ENCODE measurements at regions not wholly inside any gene's neighbourhood (a gene's known extent, or its start where the extent isn't known, plus 50 kb on each side); places are given as distances from the start of the nearest gene placed in this dataset.
A peak's percentile ranks its signal among the peaks of the same experiment; 100 is the strongest.

- no peak overlapping the region for H3K4me3 ChIP-seq (replicated peaks in 1 of 2; ENCODE audit: low read depth in 2 of 2, low read length in 2 of 2)
- no peak for TF ChIP-seq CTCF (IDR thresholded peaks at IDR 0.05; ENCODE audit: low read depth, low read length)
- DNase-seq (ENCODE audit: low read depth in 2 of 2) = no peak
These were observed 248.8 kb upstream of the KLHL1 start for GRCh38 chr13:70357031-70357430.

GRCh38 chr13:70353096-70353495, 244.8 kb upstream of the KLHL1 start:
- no peak for TF ChIP-seq CTCF (IDR thresholded peaks at IDR 0.05; ENCODE audit: low read depth, low read length)
- no peak overlapping the region for H3K4me3 ChIP-seq (replicated peaks in 1 of 2; ENCODE audit: low read depth in 2 of 2, low read length in 2 of 2)
- no peak for DNase-seq (ENCODE audit: low read depth in 2 of 2)

- no peak overlapping the region for H3K4me3 ChIP-seq (replicated peaks in 1 of 2; ENCODE audit: low read depth in 2 of 2, low read length in 2 of 2)
- no peak for TF ChIP-seq CTCF (IDR thresholded peaks at IDR 0.05; ENCODE audit: low read depth, low read length)
These were observed 239.8 kb upstream of the KLHL1 start for GRCh38 chr13:70347947-70348620.

GRCh38 chr13:70339738-70340137, 231.5 kb upstream of the KLHL1 start:
- peak; percentile 12 for TF ChIP-seq CTCF (IDR thresholded peaks at IDR 0.05; ENCODE audit: low read depth, low read length)
- peak in 1 of 2 donors; percentile 0 for DNase-seq (ENCODE audit: low read depth in 2 of 2)
- H3K4me3 ChIP-seq (replicated peaks in 1 of 2; ENCODE audit: low read depth in 2 of 2, low read length in 2 of 2) = no peak overlapping the region

More at GRCh38 chr13:70347947-70348620, 239.8 kb upstream of the KLHL1 start:
- DNase-seq (ENCODE audit: low read depth in 2 of 2) = no peak

GRCh38 chr13:70338609-70339008, 230.4 kb upstream of the KLHL1 start:
- TF ChIP-seq CTCF (IDR thresholded peaks at IDR 0.05; ENCODE audit: low read depth, low read length) = no peak
- no peak for DNase-seq (ENCODE audit: low read depth in 2 of 2)

GRCh38 chr13:70336866-70337265, 228.6 kb upstream of the KLHL1 start:
- TF ChIP-seq CTCF (IDR thresholded peaks at IDR 0.05; ENCODE audit: low read depth, low read length) = no peak
- H3K4me3 ChIP-seq (replicated peaks in 1 of 2; ENCODE audit: low read depth in 2 of 2, low read length in 2 of 2) = no peak overlapping the region
- DNase-seq (ENCODE audit: low read depth in 2 of 2) = no peak

More at GRCh38 chr13:70338609-70339008, 230.4 kb upstream of the KLHL1 start:
- no peak overlapping the region for H3K4me3 ChIP-seq (replicated peaks in 1 of 2; ENCODE audit: low read depth in 2 of 2, low read length in 2 of 2)

- TF ChIP-seq CTCF (IDR thresholded peaks at IDR 0.05; ENCODE audit: low read depth, low read length) = no peak
- DNase-seq (ENCODE audit: low read depth in 2 of 2) = no peak
- H3K4me3 ChIP-seq (replicated peaks in 1 of 2; ENCODE audit: low read depth in 2 of 2, low read length in 2 of 2) = no peak overlapping the region
These were observed 225.5 kb upstream of the KLHL1 start for GRCh38 chr13:70333752-70334151.
